ENCODE measurements at regions not wholly inside any gene's neighbourhood (a gene's known extent, or its start where the extent isn't known, plus 50 kb on each side); places are given as distances from the start of the nearest gene placed in this dataset.

DNA sequence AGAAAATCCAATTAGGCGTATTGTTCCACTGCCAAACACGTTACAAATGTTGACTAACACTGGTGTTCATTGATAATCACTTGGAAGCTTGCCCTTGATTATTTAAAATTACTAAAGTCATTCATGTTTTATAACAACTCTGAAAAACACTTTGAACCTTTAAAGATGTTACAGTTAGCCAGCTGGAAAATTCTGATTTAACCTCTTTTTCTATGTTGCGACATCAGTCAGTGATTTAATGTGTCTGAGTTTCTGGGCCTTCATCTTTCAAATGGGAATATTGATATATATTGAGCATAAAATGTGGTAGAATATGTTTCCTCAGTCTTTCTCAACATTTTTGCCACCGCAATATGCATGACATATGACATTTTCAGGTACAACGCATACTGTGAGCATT lies 274.1 kb upstream of the TENM3 start:
- Mint-ChIP-seq H3K27me3 (ENCODE audit: insufficient read depth, unreplicated experiment) (peaks cover 17% of the 10 kb centered on the region), H3K4me1 (ENCODE audit: low read depth, unreplicated experiment) (no peaks in the 10 kb centered on the region), H3K9me3 (ENCODE audit: unreplicated experiment) (no peaks in the 10 kb centered on the region), H3K36me3 (ENCODE audit: insufficient read depth, unreplicated experiment) (no peaks in the 10 kb centered on the region), H3K4me3 (ENCODE audit: unreplicated experiment) (no peak overlapping the region), H3K27ac (ENCODE audit: unreplicated experiment) (no peak overlapping the region)
- H3K9me3 ChIP-seq, result no peaks in the 10 kb centered on the region
- no peaks in the 10 kb centered on the region for H3K27me3 ChIP-seq (replicated peaks; ENCODE audit: control insufficient read depth, insufficient read depth, low read length)
- no peaks in the 10 kb centered on the region for H3K36me3 ChIP-seq (ENCODE audit: control insufficient read depth, insufficient read depth, low read length)
- no peak overlapping the region for H3K4me3 ChIP-seq (ENCODE audit: low read depth, low read length)
- intact Hi-C loops (cut with micrococcal nuclease; ENCODE audit: unreplicated experiment), result no loop called here
- POLR2A ChIA-PET, result no interaction called here
- DNase-seq, result no peak
- no TSS peak for BruUV-seq (replicated peaks)
- TF ChIP-seq, protein P1, sequence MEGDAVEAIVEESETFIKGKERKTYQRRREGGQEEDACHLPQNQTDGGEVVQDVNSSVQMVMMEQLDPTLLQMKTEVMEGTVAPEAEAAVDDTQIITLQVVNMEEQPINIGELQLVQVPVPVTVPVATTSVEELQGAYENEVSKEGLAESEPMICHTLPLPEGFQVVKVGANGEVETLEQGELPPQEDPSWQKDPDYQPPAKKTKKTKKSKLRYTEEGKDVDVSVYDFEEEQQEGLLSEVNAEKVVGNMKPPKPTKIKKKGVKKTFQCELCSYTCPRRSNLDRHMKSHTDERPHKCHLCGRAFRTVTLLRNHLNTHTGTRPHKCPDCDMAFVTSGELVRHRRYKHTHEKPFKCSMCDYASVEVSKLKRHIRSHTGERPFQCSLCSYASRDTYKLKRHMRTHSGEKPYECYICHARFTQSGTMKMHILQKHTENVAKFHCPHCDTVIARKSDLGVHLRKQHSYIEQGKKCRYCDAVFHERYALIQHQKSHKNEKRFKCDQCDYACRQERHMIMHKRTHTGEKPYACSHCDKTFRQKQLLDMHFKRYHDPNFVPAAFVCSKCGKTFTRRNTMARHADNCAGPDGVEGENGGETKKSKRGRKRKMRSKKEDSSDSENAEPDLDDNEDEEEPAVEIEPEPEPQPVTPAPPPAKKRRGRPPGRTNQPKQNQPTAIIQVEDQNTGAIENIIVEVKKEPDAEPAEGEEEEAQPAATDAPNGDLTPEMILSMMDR (IDR thresholded peaks at IDR 0.05; ENCODE audit: insufficient read depth in 1 of 2, low read depth in 1 of 2, low read length in 1 of 2, severe bottlenecking in 1 of 2, unreplicated experiment in 1 of 2), result no peak
- H3K4me1 ChIP-seq, result no peaks in the 10 kb centered on the region
- CTCF ChIA-PET, result no interaction called here

DNA sequence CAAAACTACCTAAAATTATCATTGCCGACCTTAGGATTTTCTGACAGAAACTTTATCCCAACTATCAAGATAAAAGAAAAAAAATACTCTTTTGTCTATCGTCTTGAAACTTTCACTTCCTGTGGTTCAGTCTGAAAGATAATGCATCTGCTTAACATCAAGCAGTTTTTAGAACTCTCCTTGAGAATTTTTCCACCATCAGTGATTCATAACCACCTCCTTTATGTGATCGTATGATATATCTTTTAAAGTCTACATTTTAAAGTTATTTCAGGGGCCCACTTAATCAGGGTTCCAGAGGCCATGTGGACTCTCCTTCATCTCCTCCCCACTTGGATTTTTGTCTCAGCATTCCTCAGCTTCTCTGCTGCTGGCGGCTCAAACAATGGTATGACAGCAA lies 272.8 kb upstream of the TENM3 start:
- Histone ChIP-seq H3K27me3 (replicated peaks; ENCODE audit: control insufficient read depth, insufficient read depth, low read length) (no peaks in the 10 kb centered on the region), H3K4me3 (ENCODE audit: low read depth, low read length) (no peak overlapping the region), H3K4me1 (no peaks in the 10 kb centered on the region), H3K9me3 (no peaks in the 10 kb centered on the region), H3K36me3 (ENCODE audit: control insufficient read depth, insufficient read depth, low read length) (no peaks in the 10 kb centered on the region)
- Mint-ChIP-seq H3K9me3 (ENCODE audit: unreplicated experiment) (no peaks in the 10 kb centered on the region), H3K4me3 (ENCODE audit: unreplicated experiment) (no peak overlapping the region), H3K27me3 (ENCODE audit: insufficient read depth, unreplicated experiment) (peaks cover 15% of the 10 kb centered on the region), H3K27ac (ENCODE audit: unreplicated experiment) (no peak overlapping the region), H3K4me1 (ENCODE audit: low read depth, unreplicated experiment) (no peaks in the 10 kb centered on the region), H3K36me3 (ENCODE audit: insufficient read depth, unreplicated experiment) (no peaks in the 10 kb centered on the region)
- DNase-seq, result no peak
- CTCF ChIA-PET, result no interaction called here
- TF ChIP-seq, protein P1 (IDR thresholded peaks at IDR 0.05; ENCODE audit: insufficient read depth in 1 of 2, low read depth in 1 of 2, low read length in 1 of 2, severe bottlenecking in 1 of 2, unreplicated experiment in 1 of 2), result no peak
- intact Hi-C loops (cut with micrococcal nuclease; ENCODE audit: unreplicated experiment), result no loop called here
- no TSS peak for BruUV-seq (replicated peaks)
- POLR2A ChIA-PET, result interaction anchor here (0.6 kb wide), 1 partner anchor 999 kb away, joined by 3 read pairs; no protein-coding TSS in a partner anchor

- Mint-ChIP-seq H3K4me3 (ENCODE audit: unreplicated experiment) (no peak overlapping the region), H3K27me3 (ENCODE audit: insufficient read depth, unreplicated experiment) (peaks cover 13% of the 10 kb centered on the region), H3K9me3 (ENCODE audit: unreplicated experiment) (no peaks in the 10 kb centered on the region), H3K27ac (ENCODE audit: unreplicated experiment) (no peak overlapping the region), H3K4me1 (ENCODE audit: low read depth, unreplicated experiment) (no peaks in the 10 kb centered on the region), H3K36me3 (ENCODE audit: insufficient read depth, unreplicated experiment) (no peaks in the 10 kb centered on the region)
- Histone ChIP-seq H3K27me3 (replicated peaks; ENCODE audit: control insufficient read depth, insufficient read depth, low read length) (no peaks in the 10 kb centered on the region), H3K9me3 (no peaks in the 10 kb centered on the region), H3K36me3 (ENCODE audit: control insufficient read depth, insufficient read depth, low read length) (no peaks in the 10 kb centered on the region), H3K4me1 (no peaks in the 10 kb centered on the region), H3K4me3 (ENCODE audit: low read depth, low read length) (no peak overlapping the region)
- POLR2A ChIA-PET, result no interaction called here
- CTCF ChIA-PET, result no interaction called here
- TF ChIP-seq, protein P1 (IDR thresholded peaks at IDR 0.05; ENCODE audit: insufficient read depth in 1 of 2, low read depth in 1 of 2, low read length in 1 of 2, severe bottlenecking in 1 of 2, unreplicated experiment in 1 of 2), result no peak
- DNase-seq, result no peak
- intact Hi-C loops (cut with micrococcal nuclease; ENCODE audit: unreplicated experiment), result no loop called here
- BruUV-seq (replicated peaks), result no TSS peak
These were observed 271.8 kb upstream of the TENM3 start for GRCh38 chr4:181971411-181971810.

Data from Caco-2 (cell line).